Fibroblast of lung (primary cell): ENCODE measurements at regions not wholly inside any gene's neighbourhood (a gene's known extent, or its start where the extent isn't known, plus 50 kb on each side); places are given as distances from the start of the nearest gene placed in this dataset.

Source experiments
- EZH2 ChIP-seq: IDR thresholded peaks from 2 replicates; pipeline ENCODE4 v1.5.1; 2012; ENCODE audit warnings: low read length, control low read depth, mild to moderate bottlenecking; ENCODE audit errors: missing control alignments
- TF ChIP-seq, protein P1 (sequence below), 2 donors: IDR thresholded peaks in 1 of 2; conservative IDR thresholded peaks in 1 of 2; 1 replicate in 1 of 2; 2 replicates in 1 of 2; pipeline ENCODE4 v1.5.1; 2011 to 2012; ENCODE audit warnings: low read length in 2 of 2, control low read depth in 1 of 2, inconsistent platforms in 1 of 2, low read depth in 1 of 2, mild to moderate bottlenecking in 1 of 2

DNA sequence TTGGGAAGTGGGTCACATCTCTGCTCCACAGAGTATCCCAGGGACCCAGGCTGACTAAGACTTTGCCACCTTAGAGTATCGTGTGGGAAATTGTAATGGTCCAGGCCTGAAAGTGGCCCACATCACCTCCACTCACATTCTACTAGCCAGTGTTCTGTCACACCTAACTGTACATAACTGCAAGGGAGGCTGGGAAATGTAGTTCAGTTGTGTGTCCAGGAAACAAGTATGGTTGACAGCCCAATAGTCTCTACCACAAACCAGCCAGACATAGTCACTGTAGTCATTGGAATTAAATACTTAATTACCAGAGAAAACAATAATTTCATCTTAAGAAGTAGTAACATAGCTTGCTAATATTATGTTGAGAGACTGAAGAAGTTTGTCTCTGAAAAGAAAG is 233.4 kb upstream of the S100G start:
- TF ChIP-seq, protein P1, sequence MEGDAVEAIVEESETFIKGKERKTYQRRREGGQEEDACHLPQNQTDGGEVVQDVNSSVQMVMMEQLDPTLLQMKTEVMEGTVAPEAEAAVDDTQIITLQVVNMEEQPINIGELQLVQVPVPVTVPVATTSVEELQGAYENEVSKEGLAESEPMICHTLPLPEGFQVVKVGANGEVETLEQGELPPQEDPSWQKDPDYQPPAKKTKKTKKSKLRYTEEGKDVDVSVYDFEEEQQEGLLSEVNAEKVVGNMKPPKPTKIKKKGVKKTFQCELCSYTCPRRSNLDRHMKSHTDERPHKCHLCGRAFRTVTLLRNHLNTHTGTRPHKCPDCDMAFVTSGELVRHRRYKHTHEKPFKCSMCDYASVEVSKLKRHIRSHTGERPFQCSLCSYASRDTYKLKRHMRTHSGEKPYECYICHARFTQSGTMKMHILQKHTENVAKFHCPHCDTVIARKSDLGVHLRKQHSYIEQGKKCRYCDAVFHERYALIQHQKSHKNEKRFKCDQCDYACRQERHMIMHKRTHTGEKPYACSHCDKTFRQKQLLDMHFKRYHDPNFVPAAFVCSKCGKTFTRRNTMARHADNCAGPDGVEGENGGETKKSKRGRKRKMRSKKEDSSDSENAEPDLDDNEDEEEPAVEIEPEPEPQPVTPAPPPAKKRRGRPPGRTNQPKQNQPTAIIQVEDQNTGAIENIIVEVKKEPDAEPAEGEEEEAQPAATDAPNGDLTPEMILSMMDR (conservative IDR thresholded peaks at IDR 0.05 in 1 of 2, IDR thresholded peaks at IDR 0.05 in 1 of 2; ENCODE audit: low read depth in 1 of 2, low read length in 2 of 2) = no peak
- no peak for TF ChIP-seq EZH2
